ENCODE measurements at regions not wholly inside any gene's neighbourhood (a gene's known extent, or its start where the extent isn't known, plus 50 kb on each side); places are given as distances from the start of the nearest gene placed in this dataset.

DNA sequence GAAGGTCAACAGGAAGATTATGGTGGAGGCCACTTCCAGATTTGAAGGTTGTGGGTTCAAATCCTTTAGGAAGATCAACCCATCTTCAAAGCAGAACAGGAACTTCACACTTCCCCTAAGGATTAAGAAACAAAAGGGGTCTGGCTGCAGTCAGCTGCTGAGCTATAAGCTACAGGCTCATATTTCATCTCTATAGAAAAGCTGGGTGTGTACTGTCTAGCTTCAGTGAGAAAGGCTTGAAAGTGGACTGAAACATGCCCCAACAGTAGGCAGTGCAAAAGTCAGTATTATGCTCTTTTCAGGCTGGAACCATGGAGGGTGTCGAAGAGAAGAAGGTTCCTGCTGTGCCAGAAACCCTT is 60.1 kb upstream of the SPDEF start:
- TF ChIP-seq CTCF (conservative IDR thresholded peaks at IDR 0.05; ENCODE audit: low read depth, low read length) (no peak), EZH2 (IDR thresholded peaks at IDR 0.05; ENCODE audit: low read length, unreplicated experiment) (no peak), EZH2phosphoT487 (IDR thresholded peaks at IDR 0.05; ENCODE audit: borderline replicate concordance, low read length) (no peak)
